ENCODE measurements at regions not wholly inside any gene's neighbourhood (a gene's known extent, or its start where the extent isn't known, plus 50 kb on each side); places are given as distances from the start of the nearest gene placed in this dataset.
"Not testable (repeated sequence)": the region's sequence is repeated elsewhere in the genome, so short reads cannot be mapped to it uniquely, and the experiment has no call there.

GRCh38 chr3:20478436-20478835, 292.4 kb upstream of the SGO1 start:
- H3K27me3 Mint-ChIP-seq, result no peaks in the 10 kb centered on the region
- H3K4me3 Mint-ChIP-seq, result no peak overlapping the region
- peaks cover 0 to 15% of the 10 kb centered on the region in 2 donors for H3K36me3 Mint-ChIP-seq
- H3K9me3 Mint-ChIP-seq, result peaks cover 13 to 27% (median 18%) of the 10 kb centered on the region in 7 donors
- DNase-seq, result no peak
- no peaks in the 10 kb centered on the region for H3K4me1 Mint-ChIP-seq
- no peak overlapping the region for H3K27ac Mint-ChIP-seq
- no peak for ATAC-seq (ENCODE audit: low read depth in 2 of 2)

- H3K27ac Mint-ChIP-seq; H3K4me3 Mint-ChIP-seq; ATAC-seq (ENCODE audit: low read depth in 2 of 2); H3K27me3 Mint-ChIP-seq; H3K4me1 Mint-ChIP-seq; DNase-seq: not testable (repeated sequence)
- Mint-ChIP-seq H3K36me3 (peaks cover 5 to 24% of the 10 kb centered on the region in 2 donors), H3K9me3 (peaks cover 17 to 50% (median 25%) of the 10 kb centered on the region in 7 donors)
These were observed 278.2 kb upstream of the SGO1 start for GRCh38 chr3:20464237-20464636.

- no peak for ATAC-seq (ENCODE audit: low read depth in 2 of 2)
- H3K36me3 Mint-ChIP-seq, result peaks cover under 1 to 31% of the 10 kb centered on the region in 2 donors
- H3K4me1 Mint-ChIP-seq, result no peaks in the 10 kb centered on the region
- DNase-seq, result no peak
- H3K27ac Mint-ChIP-seq, result no peak overlapping the region
- H3K27me3 Mint-ChIP-seq, result no peaks in the 10 kb centered on the region
- no peak overlapping the region for H3K4me3 Mint-ChIP-seq
- H3K9me3 Mint-ChIP-seq, result peaks cover 14 to 58% (median 23%) of the 10 kb centered on the region in 7 donors
These were observed 276.7 kb upstream of the SGO1 start for GRCh38 chr3:20462723-20463122.

GRCh38 chr3:20462226-20462625, 276.2 kb upstream of the SGO1 start:
- Mint-ChIP-seq H3K4me1 (no peaks in the 10 kb centered on the region), H3K27ac (no peak overlapping the region)

GRCh38 chr3:20458994-20459716, 273.1 kb upstream of the SGO1 start:
- no peaks in the 10 kb centered on the region for H3K4me1 Mint-ChIP-seq
- H3K27ac Mint-ChIP-seq, result no peak overlapping the region
- H3K27me3 Mint-ChIP-seq, result no peaks in the 10 kb centered on the region
- DNase-seq (no peak), ATAC-seq (ENCODE audit: low read depth in 2 of 2) (no peak)
- H3K4me3 Mint-ChIP-seq, result no peak overlapping the region
- H3K36me3 Mint-ChIP-seq, result peaks cover 5 to 32% of the 10 kb centered on the region in 2 donors
- H3K9me3 Mint-ChIP-seq, result peaks cover 12 to 56% (median 20%) of the 10 kb centered on the region in 7 donors

More at GRCh38 chr3:20462226-20462625, 276.2 kb upstream of the SGO1 start:
- peaks cover 5 to 34% of the 10 kb centered on the region in 2 donors for H3K36me3 Mint-ChIP-seq
- ATAC-seq (ENCODE audit: low read depth in 2 of 2), result no peak
- H3K27me3 Mint-ChIP-seq, result no peaks in the 10 kb centered on the region
- H3K9me3 Mint-ChIP-seq, result peaks cover 15 to 58% (median 22%) of the 10 kb centered on the region in 7 donors
- no peak overlapping the region for H3K4me3 Mint-ChIP-seq
- DNase-seq, result no peak

GRCh38 chr3:20456511-20456910, 270.5 kb upstream of the SGO1 start:
- Mint-ChIP-seq H3K27ac (no peak overlapping the region), H3K4me3 (no peak overlapping the region), H3K36me3 (peaks cover 5 to 29% of the 10 kb centered on the region in 2 donors), H3K9me3 (peaks cover 11 to 57% (median 20%) of the 10 kb centered on the region in 7 donors), H3K4me1 (no peaks in the 10 kb centered on the region), H3K27me3 (no peaks in the 10 kb centered on the region)
- ATAC-seq (ENCODE audit: low read depth in 2 of 2) (no peak), DNase-seq (no peak)

GRCh38 chr3:20451170-20451569, 265.2 kb upstream of the SGO1 start:
- ATAC-seq (ENCODE audit: low read depth in 2 of 2), result no peak
- no peak for DNase-seq
- Mint-ChIP-seq H3K27ac (no peak overlapping the region), H3K27me3 (no peaks in the 10 kb centered on the region), H3K36me3 (no peaks in the 10 kb centered on the region), H3K4me1 (no peaks in the 10 kb centered on the region), H3K9me3 (peaks cover 2 to 52% (median 10%) of the 10 kb centered on the region in 7 donors), H3K4me3 (no peak overlapping the region)

GRCh38 chr3:20450611-20451010, 264.6 kb upstream of the SGO1 start:
- DNase-seq, result no peak
- H3K27ac Mint-ChIP-seq, result no peak overlapping the region
- no peaks in the 10 kb centered on the region for H3K4me1 Mint-ChIP-seq
- ATAC-seq (ENCODE audit: low read depth in 2 of 2), result no peak
- no peaks in the 10 kb centered on the region for H3K27me3 Mint-ChIP-seq
- no peak overlapping the region for H3K4me3 Mint-ChIP-seq
- peaks cover 2 to 49% (median 10%) of the 10 kb centered on the region in 7 donors for H3K9me3 Mint-ChIP-seq
- H3K36me3 Mint-ChIP-seq, result no peaks in the 10 kb centered on the region

GRCh38 chr3:20442846-20443245, 256.8 kb upstream of the SGO1 start:
- H3K9me3 Mint-ChIP-seq, result peaks cover 4 to 10% (median 6%) of the 10 kb centered on the region in 7 donors
- peaks cover 0 to 3% of the 10 kb centered on the region in 2 donors for H3K36me3 Mint-ChIP-seq
- no peaks in the 10 kb centered on the region for H3K27me3 Mint-ChIP-seq
- no peak overlapping the region for H3K4me3 Mint-ChIP-seq
- H3K4me1 Mint-ChIP-seq, result no peaks in the 10 kb centered on the region
- no peak for ATAC-seq (ENCODE audit: low read depth in 2 of 2)
- no peak for DNase-seq
- H3K27ac Mint-ChIP-seq, result no peak overlapping the region

- H3K9me3 Mint-ChIP-seq, result peaks cover 5 to 55% (median 36%) of the 10 kb centered on the region in 7 donors
- ATAC-seq (ENCODE audit: low read depth in 2 of 2); H3K27ac Mint-ChIP-seq; H3K4me3 Mint-ChIP-seq; H3K27me3 Mint-ChIP-seq; H3K4me1 Mint-ChIP-seq; DNase-seq: not testable (repeated sequence)
- H3K36me3 Mint-ChIP-seq, result peaks cover 0 to 27% of the 10 kb centered on the region in 2 donors
These were observed 241.3 kb upstream of the SGO1 start for GRCh38 chr3:20427268-20427667.

- Mint-ChIP-seq H3K9me3 (peaks cover 3 to 36% (median 25%) of the 10 kb centered on the region in 7 donors), H3K27me3 (no peaks in the 10 kb centered on the region), H3K36me3 (peaks cover 0 to 6% of the 10 kb centered on the region in 2 donors), H3K4me3 (no peak overlapping the region), H3K4me1 (no peaks in the 10 kb centered on the region), H3K27ac (no peak overlapping the region)
- DNase-seq (no peak), ATAC-seq (ENCODE audit: low read depth in 2 of 2) (no peak)
These were observed 239.1 kb upstream of the SGO1 start for GRCh38 chr3:20425138-20425537.

- Mint-ChIP-seq H3K36me3 (no peaks in the 10 kb centered on the region), H3K9me3 (peaks cover 0 to 26% (median 17%) of the 10 kb centered on the region in 7 donors), H3K27ac (no peak overlapping the region), H3K27me3 (no peaks in the 10 kb centered on the region), H3K4me1 (no peaks in the 10 kb centered on the region), H3K4me3 (no peak overlapping the region)
- DNase-seq (no peak), ATAC-seq (ENCODE audit: low read depth in 2 of 2) (no peak)
These were observed 238.1 kb upstream of the SGO1 start for GRCh38 chr3:20424086-20424485.

- no peak for ATAC-seq (ENCODE audit: low read depth in 2 of 2)
- DNase-seq, result no peak
- Mint-ChIP-seq H3K9me3 (peaks cover 0 to 11% (median 9%) of the 10 kb centered on the region in 7 donors), H3K27ac (no peak overlapping the region), H3K4me3 (no peak overlapping the region), H3K4me1 (no peaks in the 10 kb centered on the region), H3K36me3 (no peaks in the 10 kb centered on the region), H3K27me3 (no peaks in the 10 kb centered on the region)
These were observed 236.4 kb upstream of the SGO1 start for GRCh38 chr3:20422391-20422790.

GRCh38 chr3:20417388-20418108, 231.5 kb upstream of the SGO1 start:
- no peaks in the 10 kb centered on the region for H3K27me3 Mint-ChIP-seq
- DNase-seq (no peak), ATAC-seq (ENCODE audit: low read depth in 2 of 2) (no peak)
- no peak overlapping the region for H3K4me3 Mint-ChIP-seq
- H3K4me1 Mint-ChIP-seq, result no peaks in the 10 kb centered on the region
- H3K9me3 Mint-ChIP-seq, result no peaks in the 10 kb centered on the region
- H3K36me3 Mint-ChIP-seq, result no peaks in the 10 kb centered on the region
- no peak overlapping the region for H3K27ac Mint-ChIP-seq
